Left lobe of liver (tissue), 2 donors: ENCODE measurements at regions not wholly inside any gene's neighbourhood (a gene's known extent, or its start where the extent isn't known, plus 50 kb on each side); places are given as distances from the start of the nearest gene placed in this dataset.
"Not testable (repeated sequence)": the region's sequence is repeated elsewhere in the genome, so short reads cannot be mapped to it uniquely, and the experiment has no call there.

Experiments used
- ATAC-seq: fragments of 200-7000 bp; cut with Tn5 transposase; one replicate; pipeline ENCODE4 v1.9.1; 2020; ENCODE audit warnings: mild to moderate bottlenecking, moderate library complexity
- DNase-seq: peaks from one replicate; pipeline ENCODE4 v3.0.0-alpha.2; 2020; ENCODE audit warnings: low spot score
- donor health status: DM: no; HTN: no; CAD: no; lungs with moderate emphysema.
- donor health status: DM: no; HTN: yes; CAD: no.

DNA sequence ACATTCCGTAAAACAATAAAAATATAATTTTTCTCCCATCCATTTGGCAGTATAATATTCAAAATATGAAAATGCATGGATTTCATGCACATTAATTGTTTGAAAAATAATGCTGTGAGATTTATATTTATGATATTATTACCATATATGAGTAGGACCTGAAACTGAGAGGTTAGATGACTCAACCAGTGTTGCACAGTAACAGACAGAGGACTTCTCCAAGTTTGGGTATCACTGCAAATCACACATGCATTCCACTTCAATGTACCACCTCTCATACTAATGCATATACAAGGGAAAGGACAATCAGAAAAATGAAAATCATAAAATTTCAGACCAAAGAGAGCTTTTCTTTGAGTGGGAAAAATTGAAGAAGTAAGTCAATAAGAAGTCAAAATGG lies 269.5 kb downstream of the SOCS6 start:
- DNase-seq = no peak
- ATAC-seq = no peak

DNA sequence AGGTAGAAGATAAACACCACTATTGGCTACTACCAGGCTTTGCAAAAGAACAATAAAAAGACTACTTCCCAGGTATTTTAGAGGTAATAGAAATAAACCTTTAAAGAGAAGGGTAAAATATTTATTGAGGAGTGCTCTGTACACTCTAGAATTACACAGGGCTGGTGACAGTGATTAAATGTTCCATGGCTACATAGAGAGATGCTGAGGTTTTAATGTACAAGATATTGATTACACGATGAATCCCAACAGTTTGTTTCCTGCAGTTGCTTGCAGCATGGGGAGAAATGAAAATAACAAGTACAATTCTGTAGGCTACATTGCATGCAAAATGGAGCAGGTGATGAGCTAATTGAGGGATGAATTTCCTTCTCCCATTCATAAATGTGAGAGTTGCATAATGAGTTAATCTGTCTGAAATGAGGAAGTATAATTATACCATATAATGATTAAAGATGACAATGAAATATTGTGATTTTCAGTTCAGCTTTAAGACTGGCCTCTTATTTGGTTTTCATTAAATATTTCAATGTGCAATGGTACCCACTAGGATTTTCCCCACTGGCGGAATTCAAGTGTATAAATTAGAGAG lies 266.1 kb downstream of the SOCS6 start:
- ATAC-seq (no peak), DNase-seq (no peak)

DNA sequence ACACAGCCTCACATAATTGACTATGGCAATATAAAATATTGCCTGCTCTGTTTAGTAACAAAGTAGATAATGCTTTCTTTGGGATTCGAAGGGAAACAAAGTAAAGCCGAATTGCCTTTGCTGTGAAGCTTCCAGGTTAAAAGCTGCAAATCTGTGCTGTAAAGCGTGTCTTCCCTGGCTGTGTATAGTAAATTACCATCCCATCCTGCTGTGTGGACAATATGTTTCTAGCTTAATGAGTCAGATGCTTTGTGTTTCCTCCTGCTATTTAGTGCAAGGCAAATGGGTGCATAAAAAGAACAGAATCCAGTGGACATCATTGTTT lies 265.1 kb downstream of the SOCS6 start:
- DNase-seq = no peak
- ATAC-seq = no peak

DNA sequence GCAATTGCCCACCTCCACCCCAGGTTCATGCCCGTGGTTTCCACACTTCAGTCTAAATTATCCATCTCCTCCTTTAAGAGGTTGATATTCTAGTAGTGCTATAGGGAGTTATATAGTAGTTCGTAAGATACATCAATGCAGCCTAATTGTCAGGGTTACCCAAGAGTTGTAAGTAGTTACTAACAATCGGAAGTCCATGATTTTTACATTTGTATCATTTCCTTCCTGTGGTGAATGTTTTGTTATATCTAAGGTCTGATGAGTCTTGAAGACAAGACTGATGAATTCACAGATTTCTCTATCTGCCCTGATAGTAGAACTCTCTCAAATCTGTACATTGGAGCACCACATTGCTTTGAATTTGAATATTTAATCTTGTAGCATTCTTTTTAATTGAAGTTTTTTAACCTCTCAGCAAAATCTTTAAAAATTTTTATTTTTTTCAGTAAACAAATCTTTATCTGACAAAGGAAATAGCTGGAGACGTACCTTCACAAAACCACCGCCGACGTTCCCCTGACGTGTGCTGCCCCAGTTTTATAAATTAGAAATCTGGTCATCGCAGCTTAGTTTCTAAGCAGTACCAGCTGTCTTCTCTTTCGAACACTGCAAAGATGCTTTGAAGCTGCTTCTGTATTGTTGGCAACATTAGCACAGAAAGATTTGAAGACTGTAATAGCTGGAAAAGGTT lies 264.5 kb downstream of the SOCS6 start:
- no peak for DNase-seq
- no peak for ATAC-seq

DNA sequence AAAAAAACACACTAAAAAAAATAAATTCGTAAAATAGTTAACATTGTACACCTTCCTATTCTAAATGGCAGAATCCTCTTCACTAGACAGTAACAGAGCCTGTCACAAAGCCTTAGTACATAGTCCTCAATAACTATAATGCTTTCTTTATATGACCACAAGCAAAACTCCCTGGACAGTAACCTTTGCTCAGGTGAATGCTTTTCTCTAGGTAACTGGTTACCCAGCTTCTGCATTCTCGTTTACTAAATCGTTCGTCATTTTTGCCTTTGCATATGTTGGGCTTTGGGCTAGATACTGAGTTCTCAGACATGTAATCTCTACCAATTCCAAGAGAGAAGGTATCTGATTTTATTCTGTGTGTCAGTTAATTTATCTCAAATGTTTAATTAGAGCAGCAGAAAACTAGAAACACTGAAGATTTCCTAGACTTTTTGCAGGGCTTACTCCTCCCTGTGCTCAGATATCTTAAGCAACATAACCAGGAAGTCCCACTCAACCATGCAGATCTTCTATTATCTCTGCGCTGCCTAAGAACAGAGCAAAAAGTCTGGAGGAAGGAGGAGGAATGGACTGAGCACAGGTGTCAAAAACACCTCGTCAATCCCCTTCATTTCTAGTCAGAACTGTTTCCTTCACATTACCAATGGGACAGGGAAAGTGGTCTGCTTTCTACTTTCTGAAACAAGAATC lies 247.7 kb downstream of the SOCS6 start:
- no peak for ATAC-seq
- DNase-seq = no peak

DNA sequence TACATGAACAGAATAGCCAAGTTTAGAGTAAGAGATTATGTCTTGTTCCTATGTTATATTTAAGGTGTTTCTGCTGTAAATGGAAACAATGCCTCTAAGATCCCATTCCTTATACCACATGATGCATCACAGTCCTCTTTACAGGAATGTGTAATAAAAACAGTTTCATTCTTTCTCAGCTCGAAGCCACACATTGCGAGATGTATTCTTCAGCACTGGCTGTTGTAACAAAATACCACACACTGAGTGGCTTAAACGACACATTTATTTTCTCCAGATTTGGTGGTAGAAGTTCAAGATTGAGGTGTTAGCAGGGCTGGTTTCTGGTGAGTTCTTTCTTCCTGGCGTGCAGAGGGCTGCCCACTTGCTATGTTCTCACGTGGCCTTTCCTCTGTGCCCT lies 246.2 kb downstream of the SOCS6 start:
- no peak for ATAC-seq
- DNase-seq = no peak

DNA sequence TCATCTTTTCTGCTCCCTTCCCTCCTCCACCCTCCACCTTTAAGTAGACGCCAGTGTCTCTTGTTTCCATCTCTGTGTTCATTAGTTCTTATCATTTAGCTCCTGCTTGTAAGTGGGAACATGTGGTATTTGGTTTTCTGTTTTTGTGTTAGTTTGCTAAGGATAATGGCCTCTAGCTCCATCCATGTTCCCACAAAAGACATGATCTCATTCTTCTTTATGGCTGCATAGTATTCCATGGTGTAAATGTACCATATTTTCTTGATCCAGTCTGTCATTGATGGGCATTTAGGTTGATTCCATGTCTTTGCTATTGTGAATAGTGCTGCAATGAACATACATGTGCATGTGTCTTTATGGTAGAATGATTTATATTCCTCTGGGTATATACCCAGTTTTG lies 236.5 kb downstream of the SOCS6 start:
- DNase-seq, ATAC-seq: not testable (repeated sequence)

DNA sequence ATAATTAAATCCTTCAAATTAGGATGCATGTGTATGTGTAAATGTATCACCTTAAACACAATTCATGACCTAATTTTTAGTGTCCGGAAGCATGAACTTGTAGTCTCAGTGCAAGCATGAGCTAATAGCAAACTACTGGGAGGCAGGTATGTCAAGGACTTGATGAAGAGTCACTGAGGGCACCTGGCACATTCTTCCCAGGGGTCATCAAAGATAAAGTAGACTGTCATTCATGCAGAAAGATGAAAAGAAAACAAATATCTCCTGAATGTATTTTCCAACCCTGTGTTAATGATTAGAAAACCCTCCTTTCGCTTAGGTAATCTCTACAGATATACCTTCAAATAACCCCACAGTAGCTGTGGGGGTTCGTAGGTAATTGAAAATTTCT lies 234.9 kb downstream of the SOCS6 start:
- DNase-seq (no peak), ATAC-seq (no peak)

DNA sequence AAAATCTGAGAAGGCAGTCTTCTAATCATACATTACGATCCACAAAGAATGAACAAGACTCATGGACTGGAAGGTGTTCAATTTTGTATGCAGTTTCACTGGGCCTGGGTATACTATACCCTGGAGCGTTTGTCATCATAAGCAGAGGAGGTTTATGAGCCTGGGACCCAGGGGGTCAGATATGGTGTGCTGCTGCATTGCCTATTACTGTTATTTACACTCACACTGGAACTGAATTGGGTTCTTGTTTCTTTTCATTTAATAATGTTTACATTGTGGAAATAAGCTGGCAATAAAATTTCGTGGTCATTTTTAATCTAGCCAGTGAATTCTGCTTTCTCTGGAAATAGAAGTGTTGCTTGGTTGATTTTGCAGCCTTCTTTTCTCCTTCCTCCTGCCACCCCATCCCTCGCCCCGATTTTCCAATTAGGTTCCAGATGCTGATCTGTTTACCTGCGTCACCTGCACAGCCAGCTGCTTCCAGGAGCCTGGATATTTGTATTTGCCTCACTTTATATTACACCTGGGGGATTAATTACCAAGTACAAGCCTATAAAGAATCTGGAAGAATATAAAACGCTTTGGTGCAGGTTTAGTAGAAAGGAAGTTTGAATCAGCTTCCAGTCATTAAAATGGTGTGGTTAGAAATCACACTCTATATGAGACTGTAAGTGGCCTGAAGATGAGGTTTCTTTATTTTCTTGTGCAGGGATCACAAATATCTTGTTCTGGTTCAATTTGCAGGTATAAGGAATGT lies 234.4 kb downstream of the SOCS6 start:
- ATAC-seq (no peak), DNase-seq (no peak)

DNA sequence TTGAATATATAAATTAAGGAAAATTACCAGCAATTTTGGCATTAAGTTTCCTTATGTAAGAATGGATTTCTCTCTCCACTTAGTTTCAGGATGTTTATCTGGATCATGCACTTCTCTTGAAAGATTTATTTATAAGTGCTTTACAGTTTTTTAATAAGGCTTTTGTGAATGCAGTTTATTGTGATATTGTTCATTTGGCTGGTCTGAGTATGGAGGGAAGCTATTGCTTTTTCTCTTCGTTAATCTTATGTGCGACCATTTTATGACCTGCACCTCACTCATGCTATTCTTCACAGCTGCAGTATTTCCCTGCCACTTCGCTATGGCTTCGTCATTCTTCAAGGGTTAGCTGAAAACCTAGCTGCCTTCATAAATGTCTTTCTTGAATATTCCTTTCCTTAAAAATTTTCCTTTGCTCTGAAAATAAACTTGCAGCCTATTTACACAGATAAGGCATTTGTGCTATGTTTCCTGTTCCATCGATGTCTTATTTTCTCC lies 233.4 kb downstream of the SOCS6 start:
- ATAC-seq (no peak), DNase-seq (no peak)

DNA sequence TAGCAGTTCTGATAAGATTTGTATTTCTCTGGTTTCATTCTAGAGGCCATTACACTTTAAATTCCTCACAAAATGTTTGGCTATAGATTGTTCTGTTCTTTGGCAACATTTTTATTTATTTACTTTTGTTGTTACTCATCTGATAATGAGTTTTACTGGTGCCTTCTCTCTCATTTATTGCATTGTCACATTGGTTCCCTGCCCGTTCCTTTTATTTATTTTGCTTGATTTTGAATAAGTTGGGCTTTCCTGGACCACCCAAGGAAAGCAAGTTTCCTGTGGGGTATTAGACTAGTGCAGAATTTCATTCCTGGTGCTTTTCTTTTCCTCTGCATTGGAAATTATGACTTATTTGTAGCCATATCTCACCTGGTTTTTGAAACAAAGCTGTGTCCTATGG lies 232.0 kb downstream of the SOCS6 start:
- DNase-seq = no peak
- no peak for ATAC-seq

DNA sequence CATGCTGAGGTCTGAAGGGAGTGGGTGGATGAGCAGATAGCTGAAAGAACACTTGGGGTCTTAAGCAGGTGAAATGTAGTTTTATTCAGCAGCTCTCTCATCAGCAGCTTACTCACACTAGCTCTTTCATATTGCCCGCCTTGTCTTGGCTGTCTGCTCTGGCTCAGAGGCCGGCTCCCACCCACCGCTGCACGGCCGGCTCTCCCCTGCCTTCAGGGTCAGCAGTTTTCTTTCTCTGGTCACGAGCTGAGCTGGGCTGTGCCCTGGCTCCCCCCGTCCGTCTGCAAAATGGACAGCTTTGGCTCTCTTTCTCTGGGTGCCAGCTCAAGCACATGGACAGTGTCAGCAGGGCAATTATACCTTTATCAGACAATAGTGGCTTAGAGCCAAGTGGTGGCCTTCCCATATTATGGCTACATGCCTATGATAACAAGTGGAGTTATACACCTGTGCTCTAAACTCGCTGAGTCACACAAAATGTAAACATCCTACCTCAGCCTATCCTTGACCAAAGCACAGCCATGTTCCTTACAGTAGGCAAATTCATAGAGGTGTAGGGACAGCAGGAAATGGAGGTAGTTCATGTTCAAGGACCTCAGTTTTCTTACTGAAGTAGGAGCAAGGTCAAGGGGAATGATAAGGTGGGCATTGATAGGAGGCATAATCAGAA lies 224.8 kb downstream of the SOCS6 start:
- DNase-seq = no peak
- no peak for ATAC-seq

DNA sequence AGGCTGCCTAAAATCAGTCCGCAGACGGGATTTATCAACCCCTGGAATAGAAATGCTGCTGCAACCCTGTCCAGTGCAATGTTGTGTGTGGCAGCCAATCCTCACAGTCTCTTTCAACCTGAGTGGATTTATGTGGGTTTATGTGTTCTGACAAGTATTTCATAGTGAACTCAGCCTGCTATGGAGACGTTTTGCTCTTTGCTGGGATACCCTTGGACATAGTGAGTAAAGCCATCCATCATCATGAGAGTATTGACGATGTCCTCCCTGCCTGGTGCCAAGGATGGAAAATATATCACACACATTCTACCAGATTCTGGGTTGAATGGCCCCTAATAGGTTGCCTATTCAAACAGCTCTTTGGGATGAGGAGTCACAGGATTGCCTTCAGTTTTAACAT lies 219.1 kb downstream of the SOCS6 start:
- no peak for ATAC-seq
- no peak for DNase-seq

DNA sequence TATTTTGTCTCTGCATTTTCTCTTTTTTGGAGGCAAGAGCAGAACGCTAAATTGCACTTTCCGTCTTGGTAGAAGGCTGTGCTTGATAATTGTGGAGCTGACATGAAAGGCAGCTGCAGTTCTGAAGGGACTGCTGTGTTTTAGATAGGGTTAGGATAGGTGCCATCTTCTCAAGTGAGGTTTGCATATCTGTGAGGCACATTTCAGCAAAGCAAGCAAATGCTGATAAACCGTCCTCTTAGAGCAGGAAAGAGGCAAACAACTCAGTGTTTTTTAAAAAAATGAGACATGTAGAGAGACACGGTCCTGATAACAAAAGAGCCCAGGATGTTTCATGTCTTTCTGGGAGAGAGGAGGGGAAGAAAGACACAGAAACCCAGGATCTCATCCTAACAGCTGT lies 217.7 kb downstream of the SOCS6 start:
- ATAC-seq (no peak), DNase-seq (no peak)

DNA sequence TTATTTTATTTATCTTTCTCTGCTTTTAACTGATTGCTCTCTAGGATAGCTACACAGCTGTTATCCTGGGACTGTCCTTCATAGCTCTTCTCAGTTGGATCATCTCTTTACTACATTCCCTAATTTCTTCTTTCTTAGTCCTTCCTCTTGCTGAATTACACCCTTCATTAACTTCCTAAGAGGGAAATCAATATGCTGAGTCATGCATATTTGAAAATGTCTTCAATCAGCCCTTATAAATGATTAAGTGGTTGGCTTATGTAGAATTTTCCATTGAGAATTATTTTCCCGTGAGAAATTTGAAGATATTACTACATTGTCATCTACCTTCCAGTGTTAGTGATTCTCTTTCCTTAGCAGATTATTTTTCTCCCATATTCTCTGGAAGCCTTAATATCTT lies 214.2 kb downstream of the SOCS6 start:
- DNase-seq = no peak
- ATAC-seq = no peak

DNA sequence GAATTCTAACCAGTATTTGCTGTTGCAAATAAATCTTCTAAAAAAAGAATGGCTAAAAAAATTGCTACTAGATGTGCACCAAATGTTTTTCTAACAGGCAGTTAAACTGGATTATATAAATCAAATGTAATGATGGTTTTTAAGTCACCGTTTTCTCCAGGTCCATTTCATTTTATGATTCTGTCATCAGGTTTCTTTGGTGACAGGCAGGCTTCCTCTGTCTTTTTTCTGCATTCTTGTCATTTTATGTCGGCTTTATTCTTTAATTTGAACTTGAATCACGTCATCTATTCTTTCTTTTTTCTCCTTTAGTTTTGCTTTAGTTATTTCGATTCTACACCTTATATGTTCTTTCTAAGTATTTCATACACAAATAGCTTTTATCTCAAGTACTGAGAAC lies 212.5 kb downstream of the SOCS6 start:
- no peak for ATAC-seq
- no peak for DNase-seq

DNA sequence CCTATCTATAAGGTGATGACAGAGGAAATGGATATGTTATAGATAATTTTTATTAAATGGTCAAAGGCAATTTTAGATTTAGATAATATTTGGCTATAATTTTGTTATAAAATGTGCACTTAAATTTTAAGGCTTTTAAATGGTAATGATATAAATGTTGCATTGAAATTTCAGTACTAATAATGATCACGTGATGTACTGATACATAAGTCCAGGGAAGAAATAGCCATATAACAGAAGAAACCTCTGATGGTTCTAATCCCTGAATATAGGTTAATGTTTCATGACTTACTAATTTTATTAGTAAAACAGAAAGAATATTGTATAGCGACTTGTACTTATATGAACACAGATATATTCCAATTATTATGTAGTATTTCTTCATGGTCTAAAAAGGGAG lies 211.9 kb downstream of the SOCS6 start:
- no peak for ATAC-seq
- DNase-seq = no peak

DNA sequence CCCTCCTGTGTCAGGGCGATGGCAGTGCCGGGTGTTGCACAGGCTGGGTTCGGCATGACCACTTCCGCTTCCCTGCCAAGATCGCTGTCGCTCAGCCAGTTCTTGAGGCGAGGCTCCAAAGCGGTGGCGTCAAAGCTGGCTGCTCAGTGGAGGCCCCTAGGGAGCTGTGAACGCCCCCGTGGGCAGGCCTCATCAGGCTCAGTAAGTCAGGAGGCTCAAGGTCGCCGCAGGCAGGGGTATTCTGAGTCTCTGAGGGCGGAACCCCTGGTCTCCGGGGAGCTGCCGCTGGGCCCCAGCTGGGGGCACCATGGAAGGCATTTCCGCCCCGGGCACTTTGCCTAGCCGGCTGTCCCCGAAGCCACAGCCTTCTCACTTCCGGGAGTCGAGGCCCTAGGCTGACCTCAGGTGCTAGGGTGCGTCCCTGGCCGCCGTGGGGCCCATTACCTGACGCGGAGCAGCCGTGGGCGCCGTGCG lies 210.4 kb downstream of the SOCS6 start:
- no peak for ATAC-seq

DNA sequence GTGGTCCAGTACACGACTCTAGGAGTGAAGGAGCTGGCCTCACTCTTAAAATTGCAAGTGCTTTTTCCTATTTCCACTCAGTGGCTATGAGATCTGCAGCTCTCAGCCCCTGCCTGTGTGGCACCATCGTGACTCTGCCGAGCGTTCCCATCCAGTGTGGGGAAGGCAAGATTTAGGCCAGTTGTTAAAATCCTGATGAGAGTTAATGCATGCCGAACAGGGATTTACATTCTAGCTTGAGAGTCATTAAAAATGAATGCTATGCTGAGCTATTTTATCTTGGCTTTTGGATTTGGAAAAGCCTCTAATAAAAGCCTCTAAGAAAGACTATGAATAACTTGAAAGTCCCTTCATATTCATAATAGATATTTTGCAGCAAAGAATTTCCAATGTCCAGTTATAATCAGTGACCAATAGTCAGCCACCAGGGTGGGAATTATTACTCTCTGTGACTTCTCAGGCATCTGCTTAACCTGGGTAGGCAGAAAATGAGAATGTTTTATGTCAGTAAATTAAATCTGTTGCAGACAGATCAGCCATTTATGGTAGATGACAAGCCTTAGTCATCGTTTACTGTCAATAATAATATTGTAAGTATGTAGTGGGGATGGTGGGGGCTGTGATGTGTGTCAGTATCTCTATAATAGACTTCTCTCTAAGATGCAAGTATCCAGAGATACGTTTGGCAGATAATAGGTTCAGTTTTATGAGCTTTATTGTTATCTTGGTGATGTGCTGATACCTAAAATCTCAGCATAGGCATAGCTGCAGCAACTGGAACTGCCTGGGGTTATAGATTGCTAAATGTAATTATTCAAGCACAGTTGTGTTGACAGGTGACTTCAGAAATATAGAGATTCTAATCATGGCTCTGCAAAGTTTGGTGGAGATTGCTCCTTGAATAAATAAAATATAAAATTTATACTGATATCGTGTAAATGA lies 207.8 kb downstream of the SOCS6 start:
- no peak for ATAC-seq

More for the DNA sequence above, 210.4 kb downstream of the SOCS6 start:
- DNase-seq = no peak

DNA sequence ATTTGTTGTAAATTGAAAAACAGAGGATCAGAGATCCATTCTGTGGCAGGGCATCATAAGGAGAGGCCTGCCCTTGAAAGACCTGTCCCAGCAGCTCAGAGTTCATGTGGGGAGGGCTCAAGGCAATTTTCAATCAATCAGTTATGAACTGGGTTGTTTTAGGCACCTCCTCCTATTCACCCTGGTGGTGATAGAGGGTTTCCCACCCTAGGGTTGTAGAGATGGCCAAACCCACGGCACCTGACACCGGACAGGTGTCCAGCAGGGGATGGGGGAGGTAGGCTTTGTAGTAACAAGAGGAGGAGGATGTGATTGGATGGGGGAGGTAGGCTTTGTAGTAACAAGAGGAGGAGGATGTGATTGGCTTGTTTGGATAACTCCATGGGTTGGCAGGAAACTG lies 205.7 kb downstream of the SOCS6 start:
- ATAC-seq (no peak), DNase-seq (no peak)

More for the DNA sequence above, 207.8 kb downstream of the SOCS6 start:
- DNase-seq = no peak
